ENCODE measurements at regions not wholly inside any gene's neighbourhood (a gene's known extent, or its start where the extent isn't known, plus 50 kb on each side); places are given as distances from the start of the nearest gene placed in this dataset.

- H3K27me3 Mint-ChIP-seq (ENCODE audit: low read depth in 3 of 3): peaks cover 1 to 6% (median 4%) of the 10 kb centered on the region in 3 donors
- H3K36me3 Mint-ChIP-seq: no peaks in the 10 kb centered on the region
- H3K4me1 Mint-ChIP-seq: no peaks in the 10 kb centered on the region
- H3K9me3 ChIP-seq (replicated peaks in 1 of 2; ENCODE audit: control insufficient read depth in 1 of 2, insufficient read depth in 1 of 2, low read length in 2 of 2): peaks cover 0 to 4% of the 10 kb centered on the region in 2 donors
- H3K9me3 Mint-ChIP-seq: peaks cover 0 to 13% (median 5%) of the 10 kb centered on the region in 7 donors
- H3K27ac Mint-ChIP-seq: no peak overlapping the region
- no peak overlapping the region for H3K9ac ChIP-seq (ENCODE audit: insufficient read depth, low read length, poor library complexity, severe bottlenecking)
- H3K4me3 ChIP-seq (replicated peaks in 1 of 3; ENCODE audit: low read depth in 2 of 3, low read length in 3 of 3): no peak overlapping the region
- H2AFZ ChIP-seq (ENCODE audit: insufficient read depth, low read depth, low read length, poor library complexity, severe bottlenecking): no peak overlapping the region
- no peaks in the 10 kb centered on the region for H3K4me1 ChIP-seq (ENCODE audit: control insufficient read depth in 1 of 2, insufficient read depth in 2 of 2, low read length in 2 of 2)
- no peak for TF ChIP-seq CTCF (IDR thresholded peaks at IDR 0.05)
- H3K4me3 Mint-ChIP-seq: no peak overlapping the region
- no peaks in the 10 kb centered on the region for H3K36me3 ChIP-seq (replicated peaks in 1 of 2; ENCODE audit: control insufficient read depth in 1 of 2, insufficient read depth in 2 of 2, low read length in 2 of 2)
- no peak overlapping the region for H3K4me2 ChIP-seq (replicated peaks; ENCODE audit: extremely low read depth, low read length, poor library complexity, severe bottlenecking)
- H3K27me3 ChIP-seq (ENCODE audit: control insufficient read depth in 2 of 2, insufficient read depth in 2 of 2, low read length in 2 of 2): peaks cover 0 to 6% of the 10 kb centered on the region in 2 donors
- intact Hi-C loops (cut with micrococcal nuclease): no loop called here
- H3K27ac ChIP-seq (ENCODE audit: low read depth in 1 of 2, low read length in 2 of 2): no peak overlapping the region
- DNase-seq: no peak
- 83% methylated on average over 1 of the region's 3 CpGs for WGBS (ENCODE audit: insufficient coverage)
- H3K79me2 ChIP-seq (ENCODE audit: insufficient read depth, low read length): no peaks in the 10 kb centered on the region
- no peaks in the 10 kb centered on the region for H4K20me1 ChIP-seq (ENCODE audit: insufficient read depth, low read length)
Measured at GRCh38 chr4:11514003-11514402, 85.3 kb upstream of the HS3ST1 start.

- Histone ChIP-seq H3K4me2 (replicated peaks; ENCODE audit: extremely low read depth, low read length, poor library complexity, severe bottlenecking) (no peak overlapping the region), H3K27me3 (ENCODE audit: control insufficient read depth in 2 of 2, insufficient read depth in 2 of 2, low read length in 2 of 2) (peaks cover 0 to 6% of the 10 kb centered on the region in 2 donors), H3K9ac (ENCODE audit: insufficient read depth, low read length, poor library complexity, severe bottlenecking) (no peak overlapping the region), H2AFZ (ENCODE audit: insufficient read depth, low read depth, low read length, poor library complexity, severe bottlenecking) (no peak overlapping the region), H3K4me1 (ENCODE audit: control insufficient read depth in 1 of 2, insufficient read depth in 2 of 2, low read length in 2 of 2) (no peaks in the 10 kb centered on the region), H3K36me3 (replicated peaks in 1 of 2; ENCODE audit: control insufficient read depth in 1 of 2, insufficient read depth in 2 of 2, low read length in 2 of 2) (no peaks in the 10 kb centered on the region), H3K4me3 (replicated peaks in 1 of 3; ENCODE audit: low read depth in 2 of 3, low read length in 3 of 3) (no peak overlapping the region), H3K9me3 (replicated peaks in 1 of 2; ENCODE audit: control insufficient read depth in 1 of 2, insufficient read depth in 1 of 2, low read length in 2 of 2) (peaks cover 0 to 4% of the 10 kb centered on the region in 2 donors), H3K27ac (ENCODE audit: low read depth in 1 of 2, low read length in 2 of 2) (no peak overlapping the region), H3K79me2 (ENCODE audit: insufficient read depth, low read length) (no peaks in the 10 kb centered on the region), H4K20me1 (ENCODE audit: insufficient read depth, low read length) (no peaks in the 10 kb centered on the region)
- intact Hi-C loops (cut with micrococcal nuclease): no loop called here
- TF ChIP-seq CTCF (IDR thresholded peaks at IDR 0.05): no peak
- WGBS (ENCODE audit: insufficient coverage): no CpG with 5 or more reads among the region's 1 CpG
- H3K27ac Mint-ChIP-seq: no peak overlapping the region
- H3K4me3 Mint-ChIP-seq: no peak overlapping the region
- H3K36me3 Mint-ChIP-seq: no peaks in the 10 kb centered on the region
- H3K9me3 Mint-ChIP-seq: peaks cover 0 to 13% (median 5%) of the 10 kb centered on the region in 7 donors
- peaks cover 1 to 6% (median 4%) of the 10 kb centered on the region in 3 donors for H3K27me3 Mint-ChIP-seq (ENCODE audit: low read depth in 3 of 3)
- DNase-seq: no peak
- no peaks in the 10 kb centered on the region for H3K4me1 Mint-ChIP-seq
Measured at GRCh38 chr4:11512871-11513270, 84.2 kb upstream of the HS3ST1 start.
